ENCODE measurements at regions not wholly inside any gene's neighbourhood (a gene's known extent, or its start where the extent isn't known, plus 50 kb on each side); places are given as distances from the start of the nearest gene placed in this dataset.

DNA sequence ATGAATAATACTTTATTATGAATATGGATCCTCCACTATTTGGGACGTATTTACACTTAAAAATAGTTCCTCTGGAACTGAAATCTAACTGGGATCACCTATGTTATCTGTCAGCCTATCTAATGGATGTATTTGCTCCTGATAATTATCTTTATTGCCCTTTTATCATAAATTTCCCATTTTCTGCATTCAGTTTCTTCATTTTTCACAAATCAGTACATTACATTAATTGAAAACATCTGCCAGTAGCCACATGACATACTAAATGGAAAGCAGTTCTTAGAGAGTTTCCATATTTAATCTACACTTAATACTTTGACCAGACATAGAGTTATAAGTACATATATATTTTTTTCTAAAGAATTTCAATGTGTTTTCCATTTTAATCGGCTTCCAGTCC, 888.8 kb downstream of the SLITRK6 start:
- no peak for DNase-seq (ENCODE audit: low spot score)

DNA sequence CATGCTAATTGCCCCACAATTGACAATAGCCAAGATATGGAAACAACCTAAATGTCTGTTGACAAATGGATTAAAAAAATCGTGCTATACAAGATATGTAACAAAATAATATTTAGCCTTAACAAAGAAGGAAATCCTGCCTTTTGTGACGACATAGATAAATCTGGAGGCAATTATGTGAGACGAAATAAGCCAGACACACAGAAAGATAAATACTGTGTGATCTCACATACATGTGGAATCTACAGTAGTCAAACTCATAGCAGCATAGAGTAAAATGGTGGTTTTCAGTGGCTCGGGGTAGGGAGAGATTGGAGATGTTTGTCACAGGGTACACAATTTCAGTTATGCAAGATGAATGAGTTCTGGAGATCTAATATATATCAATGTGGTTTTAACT, 895.8 kb downstream of the SLITRK6 start:
- DNase-seq (ENCODE audit: low spot score), result no peak

DNA sequence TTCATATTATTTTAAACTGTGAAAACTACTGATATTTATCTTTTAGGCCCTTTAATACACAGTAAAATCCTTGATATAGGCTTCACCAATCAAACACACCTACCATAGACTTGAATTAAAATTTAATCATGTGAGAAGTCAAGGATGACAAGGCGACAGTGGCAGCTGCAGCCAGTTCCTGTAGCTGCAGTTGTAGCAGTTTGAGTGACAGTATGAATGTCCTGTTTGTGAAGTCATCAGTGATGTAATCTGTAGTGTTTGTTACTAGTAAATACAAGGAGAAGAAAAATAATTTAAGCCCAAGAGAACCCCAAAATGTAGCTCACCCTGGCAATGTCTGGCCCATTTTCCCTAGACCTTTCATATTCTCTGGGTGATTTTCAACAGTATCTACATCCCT, 897.0 kb downstream of the SLITRK6 start:
- DNase-seq (ENCODE audit: low spot score), result no peak

DNA sequence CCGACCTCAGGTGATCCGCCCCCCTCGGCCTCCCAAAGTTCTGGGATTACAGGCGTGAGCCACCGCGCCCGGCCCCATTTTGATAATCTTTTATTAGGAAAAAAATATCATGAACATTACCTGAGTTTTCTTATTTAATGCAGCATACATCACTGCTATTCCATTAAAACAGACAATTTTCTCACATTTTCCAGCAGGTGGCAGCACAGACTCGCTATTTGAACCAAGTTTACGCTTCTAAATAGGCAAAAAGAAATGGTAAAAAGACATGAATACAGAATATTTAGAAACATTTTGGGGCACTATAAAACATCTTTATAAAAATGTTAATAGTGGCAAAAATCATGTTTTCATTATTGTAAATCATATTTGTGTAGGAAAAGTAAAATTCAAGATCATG, 903.1 kb downstream of the SLITRK6 start:
- no peak for DNase-seq (ENCODE audit: low spot score)

DNA sequence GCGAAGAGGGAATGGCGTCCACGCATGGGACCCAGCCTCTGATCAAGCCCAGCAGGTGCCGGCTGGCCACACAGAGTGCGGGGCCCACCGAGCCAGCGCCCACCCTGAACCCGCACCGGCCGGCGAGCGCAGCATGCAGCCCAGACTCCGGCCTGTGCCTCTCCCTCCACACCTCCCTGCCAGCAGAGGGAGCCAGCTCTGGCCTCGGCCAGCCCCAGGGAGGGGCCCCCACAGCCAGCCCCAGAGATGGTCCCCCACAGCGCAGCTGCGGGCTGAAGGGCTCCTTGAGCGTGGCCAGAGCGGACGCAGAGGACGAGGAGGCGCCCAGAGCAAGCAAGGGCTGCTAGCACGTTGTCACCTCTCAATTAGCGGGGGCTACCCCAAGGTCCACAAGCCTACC, 904.5 kb downstream of the SLITRK6 start:
- no peak for DNase-seq (ENCODE audit: low spot score)

DNA sequence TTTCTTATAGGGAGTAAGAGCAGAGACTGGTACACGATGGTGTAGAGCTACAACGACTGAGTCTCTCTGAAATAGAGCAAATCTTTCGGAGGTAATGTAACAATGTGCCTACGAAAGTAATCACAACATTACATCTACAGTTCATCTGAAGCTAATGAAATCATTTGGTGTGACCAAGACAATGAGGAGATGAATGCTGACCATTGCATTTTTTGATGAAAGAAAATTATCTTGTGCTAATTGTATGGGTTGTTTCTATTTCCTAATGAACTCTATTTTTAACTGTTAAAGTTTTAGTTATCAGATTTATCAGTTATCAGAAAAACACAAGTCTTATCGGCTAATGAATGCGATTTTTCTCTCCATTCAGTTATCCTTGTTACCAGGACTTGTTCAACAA, 913.4 kb downstream of the SLITRK6 start:
- DNase-seq (ENCODE audit: low spot score), result no peak

DNA sequence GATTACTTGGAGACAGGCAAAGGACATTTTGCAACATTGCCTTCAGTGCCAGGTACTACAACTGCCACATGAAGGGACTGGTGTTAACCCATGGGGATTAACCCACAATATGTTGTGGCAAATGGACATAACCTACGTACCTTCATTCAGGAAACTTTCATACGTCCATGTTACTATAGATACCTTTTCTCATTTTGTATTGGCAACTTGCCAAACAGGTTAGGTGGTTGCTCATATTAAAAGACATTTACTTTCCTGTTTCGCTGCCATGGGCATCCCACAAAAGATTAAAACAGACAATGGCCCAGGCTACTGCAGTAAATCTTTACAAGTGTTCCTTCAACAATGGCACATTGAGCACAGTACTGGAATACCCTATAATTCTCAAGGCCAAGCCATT, 925.3 kb downstream of the SLITRK6 start:
- no peak for DNase-seq (ENCODE audit: low spot score)

DNA sequence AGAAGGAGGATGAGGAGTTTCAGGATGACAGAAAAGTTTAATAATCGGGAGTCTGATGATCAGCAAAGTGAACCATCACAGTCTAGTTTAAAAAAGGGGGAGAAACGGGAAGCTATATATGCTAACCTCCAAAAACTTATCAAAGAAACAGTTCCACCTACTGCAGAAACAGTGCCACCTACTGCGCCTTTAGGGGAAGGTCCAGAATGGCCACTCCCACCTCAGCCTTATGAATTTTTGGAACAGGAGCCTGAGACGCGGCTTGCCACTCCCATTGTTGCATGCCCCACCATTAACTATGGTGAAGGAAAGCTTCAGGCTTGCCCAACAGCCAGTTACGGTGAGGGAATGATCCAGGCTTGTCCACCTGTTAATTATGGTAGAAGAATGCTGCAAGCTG, 929.0 kb downstream of the SLITRK6 start:
- no peak for DNase-seq (ENCODE audit: low spot score)

DNA sequence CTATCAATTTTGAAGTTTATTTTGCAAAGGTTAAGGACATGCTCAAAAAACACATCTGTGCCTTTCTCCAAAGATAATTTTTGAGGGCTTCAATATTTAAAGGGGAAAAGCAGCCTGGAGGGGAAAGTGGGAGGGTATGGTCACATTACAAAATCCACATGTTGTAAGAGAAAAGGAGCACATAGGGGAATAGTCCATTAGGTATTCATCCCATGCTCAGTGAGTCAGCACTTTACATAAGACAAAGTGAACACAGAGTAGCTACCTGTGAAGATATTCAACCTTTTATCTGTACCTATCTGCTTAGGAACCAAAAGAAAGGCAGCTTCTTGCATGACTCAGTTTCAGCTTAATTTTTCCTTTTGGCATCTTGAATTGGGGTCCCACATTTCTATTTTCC, 932.0 kb downstream of the SLITRK6 start:
- DNase-seq (ENCODE audit: low spot score), result no peak

DNA sequence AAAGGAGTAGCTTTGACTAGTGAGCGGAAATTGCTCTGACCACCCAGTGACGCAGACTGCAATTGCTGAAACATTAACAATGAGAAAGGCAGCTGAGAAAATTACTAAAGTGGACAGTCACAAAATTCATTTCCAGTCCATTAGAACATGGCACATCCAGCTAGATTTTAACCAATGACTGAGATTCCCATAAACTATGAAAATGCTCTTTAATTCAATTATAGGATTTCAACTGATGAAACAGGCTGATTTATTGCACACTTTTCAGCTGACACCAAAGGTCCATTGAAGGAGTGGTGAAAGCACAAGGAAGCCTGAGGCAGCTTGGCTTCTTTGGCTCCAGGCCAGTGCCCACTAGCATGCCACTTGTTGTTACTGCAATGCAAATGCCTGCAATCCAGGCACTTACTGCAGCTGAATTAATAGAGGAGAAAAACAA, 933.4 kb downstream of the SLITRK6 start:
- no peak for DNase-seq (ENCODE audit: low spot score)

DNA sequence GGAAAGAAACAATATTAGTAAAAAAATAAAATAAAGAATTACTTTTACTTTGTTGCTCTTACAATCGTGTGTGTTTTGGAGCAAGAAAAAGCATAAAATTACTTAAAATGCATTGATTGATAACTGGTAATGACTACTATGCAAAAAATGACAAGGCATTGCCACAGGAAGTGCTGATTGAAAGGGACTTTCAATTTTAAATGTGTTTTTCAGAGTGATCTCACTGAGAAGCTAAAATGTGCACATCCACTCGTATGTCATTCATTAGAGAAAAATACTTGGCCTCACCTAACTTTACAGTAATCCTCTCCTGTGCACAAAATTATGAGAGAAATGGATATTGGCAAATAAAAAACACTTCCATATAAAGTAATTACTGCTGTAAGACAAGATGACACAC, 934.9 kb downstream of the SLITRK6 start:
- DNase-seq (ENCODE audit: low spot score), result no peak

DNA sequence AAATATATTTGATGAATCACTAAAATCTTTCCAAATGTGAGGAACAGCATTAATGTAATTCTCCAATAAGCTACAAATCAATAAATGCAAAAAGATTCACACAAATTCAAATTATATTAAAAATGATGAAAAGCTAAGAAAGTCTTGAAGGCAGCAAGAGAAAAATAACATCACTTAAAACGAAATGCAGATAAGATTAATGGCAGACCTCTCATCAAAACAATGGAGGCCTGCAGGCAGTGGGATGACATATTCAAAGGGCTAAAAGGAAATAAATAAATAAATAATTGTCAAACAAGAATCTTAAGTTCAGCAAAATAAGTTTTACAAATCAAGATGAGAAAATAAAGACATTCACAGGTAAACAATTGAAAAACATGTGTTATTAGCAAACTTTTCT, 952.1 kb downstream of the SLITRK6 start:
- DNase-seq (ENCODE audit: low spot score), result no peak

DNA sequence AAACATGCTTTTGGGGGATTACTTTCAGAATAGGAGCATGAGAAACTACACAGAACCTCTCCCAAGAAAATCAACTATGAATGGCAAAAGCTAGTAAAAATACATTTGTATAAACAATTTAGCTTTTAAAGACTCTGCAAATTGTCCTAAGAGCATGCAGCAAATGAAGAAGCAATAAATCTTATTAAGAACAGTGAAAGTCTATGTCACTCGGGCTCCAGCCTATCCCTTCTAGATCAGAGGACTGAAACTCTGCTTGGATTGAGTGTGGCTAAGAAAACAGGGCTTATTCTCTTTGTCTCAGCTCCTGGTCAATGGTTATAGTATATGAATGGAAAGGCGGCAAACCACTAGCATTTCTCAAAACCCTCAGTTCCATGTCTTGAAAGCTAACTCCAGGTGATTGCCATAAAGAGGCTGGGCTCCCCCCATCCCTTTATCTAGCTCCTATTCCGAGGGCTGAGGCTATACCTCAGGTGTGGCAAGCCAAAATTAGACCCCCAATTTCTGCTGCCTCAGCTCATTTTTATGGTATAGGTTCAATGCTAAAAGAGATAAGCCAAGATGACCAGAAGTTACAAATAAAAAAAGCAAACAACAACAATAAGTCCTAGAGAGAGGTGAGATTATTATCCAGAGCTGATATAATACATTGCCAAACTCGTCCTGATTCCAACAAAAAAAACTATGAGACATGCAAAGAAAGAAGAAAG, 953.2 kb downstream of the SLITRK6 start:
- no peak for DNase-seq (ENCODE audit: low spot score)

DNA sequence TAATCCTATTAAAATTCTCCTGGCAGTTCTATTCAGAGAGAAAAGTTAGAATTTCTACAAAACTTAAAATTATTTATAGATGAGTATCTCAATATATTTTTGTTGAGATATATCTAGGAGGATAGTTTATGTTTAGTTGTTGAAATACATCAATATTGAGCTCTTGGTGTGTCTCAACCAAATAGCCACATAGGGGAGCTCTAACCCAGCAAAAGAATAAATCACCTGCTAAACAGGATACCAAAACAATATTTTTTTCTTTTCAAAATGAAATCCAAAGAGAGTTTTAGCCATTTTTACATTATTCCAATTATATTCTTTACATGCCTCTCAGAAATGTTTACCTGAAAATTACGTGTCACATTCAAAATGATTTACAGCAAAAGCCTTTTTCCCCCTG, 954.7 kb downstream of the SLITRK6 start:
- DNase-seq (ENCODE audit: low spot score), result no peak

DNA sequence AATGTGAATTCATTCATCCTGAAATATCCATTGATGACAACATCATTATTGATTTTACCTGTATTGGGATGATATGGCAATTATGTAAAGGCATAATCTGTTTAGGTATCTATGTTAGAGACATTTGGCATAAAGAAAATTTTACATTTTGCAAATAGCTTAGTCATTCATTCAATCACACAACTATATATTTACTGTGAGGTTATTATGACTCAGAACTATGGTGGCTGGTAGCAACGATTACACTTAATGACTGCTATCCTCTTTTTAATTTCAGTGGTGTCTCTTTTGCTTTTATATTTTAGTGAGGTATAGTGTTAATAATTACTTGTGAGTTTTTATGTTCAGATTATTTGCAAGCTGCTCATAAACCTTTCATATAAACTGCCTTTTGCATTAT, 955.9 kb downstream of the SLITRK6 start:
- DNase-seq (ENCODE audit: low spot score), result no peak

DNA sequence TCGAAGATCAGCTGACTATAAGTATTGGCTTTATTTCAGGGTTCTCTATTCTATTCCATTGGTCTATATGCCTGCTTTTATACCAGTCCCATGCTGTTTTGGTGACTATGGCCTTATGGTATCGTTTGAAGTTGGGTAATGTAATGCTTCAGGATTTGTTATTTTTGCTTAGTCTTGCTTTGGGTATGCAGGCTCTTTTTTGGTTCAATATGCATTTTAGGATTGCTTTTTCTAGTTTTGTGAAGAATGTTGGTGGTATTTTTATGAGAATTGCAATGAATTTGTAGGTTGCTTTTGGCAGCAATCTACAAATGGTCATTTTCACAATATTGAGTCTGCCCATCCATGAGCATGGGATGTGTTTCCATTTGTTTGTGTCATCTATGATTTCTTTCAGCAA, 951.9 kb upstream of the SLITRK1 start:
- no peak for DNase-seq (ENCODE audit: low spot score)

DNA sequence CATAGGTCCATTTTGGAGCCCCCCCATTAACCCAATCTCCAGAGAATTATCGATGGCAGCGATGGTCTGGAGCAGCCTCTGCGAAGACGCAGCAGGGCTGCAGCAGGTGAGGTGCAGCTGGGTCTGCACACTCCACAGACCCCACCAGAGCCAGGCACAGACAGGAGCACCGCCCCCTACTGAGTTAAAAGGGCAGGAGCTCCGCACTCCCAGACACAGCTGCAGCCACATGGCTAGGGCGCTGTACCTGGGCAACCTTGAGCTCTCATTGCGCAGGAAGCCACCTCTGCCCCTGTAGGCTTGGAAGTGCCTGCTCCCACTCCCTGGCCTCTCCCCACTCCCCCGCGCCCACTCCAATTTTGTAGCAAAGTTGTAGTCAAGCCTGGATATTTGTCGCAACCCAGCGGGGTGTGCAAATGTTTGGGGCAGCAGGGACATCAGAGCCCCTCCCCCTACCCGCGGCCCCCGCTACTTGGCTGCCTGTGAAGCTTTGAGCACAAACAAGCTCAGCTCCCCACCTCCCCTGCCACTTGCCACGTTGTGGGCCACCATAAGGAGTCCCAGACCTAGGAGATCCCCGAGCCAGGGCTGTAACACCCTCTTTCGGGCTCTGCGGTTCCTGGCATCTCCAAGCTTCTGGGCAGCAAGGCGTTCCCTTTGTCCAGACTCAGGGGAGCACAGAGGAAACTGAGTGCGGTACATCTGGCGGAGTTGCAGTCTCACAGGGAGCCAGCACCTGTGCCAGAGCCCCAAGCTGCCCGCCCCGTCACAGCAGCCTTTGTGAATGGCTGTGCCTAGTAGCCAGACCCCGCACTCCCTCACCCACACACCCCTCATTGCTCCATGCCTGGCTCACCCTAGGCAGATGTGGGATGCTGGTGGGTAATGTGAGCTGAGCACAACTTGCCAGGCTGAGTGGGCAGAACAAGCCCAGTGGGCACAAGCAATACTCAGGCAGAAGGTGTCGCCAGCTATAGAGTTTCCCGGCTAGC, 949.7 kb upstream of the SLITRK1 start:
- DNase-seq (ENCODE audit: low spot score), result no peak

DNA sequence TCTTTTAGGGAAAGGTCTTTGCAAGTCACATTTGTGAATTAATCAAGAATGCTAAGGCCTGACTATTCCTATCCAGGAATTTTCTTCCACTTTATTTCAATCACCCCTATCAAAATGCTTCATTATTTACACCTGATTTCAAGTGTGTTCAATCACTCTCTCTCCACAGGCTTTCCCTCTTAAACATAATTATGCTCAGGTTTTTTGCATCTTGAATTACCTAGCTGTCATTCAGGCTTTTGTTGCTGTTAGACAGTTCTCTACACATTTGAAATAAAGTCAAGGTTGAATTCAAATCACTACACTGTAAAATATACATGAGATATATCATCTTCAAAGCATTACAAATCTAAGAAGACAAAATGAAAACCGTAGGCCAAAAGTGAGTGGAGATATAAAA, 941.3 kb upstream of the SLITRK1 start:
- DNase-seq (ENCODE audit: low spot score), result no peak

DNA sequence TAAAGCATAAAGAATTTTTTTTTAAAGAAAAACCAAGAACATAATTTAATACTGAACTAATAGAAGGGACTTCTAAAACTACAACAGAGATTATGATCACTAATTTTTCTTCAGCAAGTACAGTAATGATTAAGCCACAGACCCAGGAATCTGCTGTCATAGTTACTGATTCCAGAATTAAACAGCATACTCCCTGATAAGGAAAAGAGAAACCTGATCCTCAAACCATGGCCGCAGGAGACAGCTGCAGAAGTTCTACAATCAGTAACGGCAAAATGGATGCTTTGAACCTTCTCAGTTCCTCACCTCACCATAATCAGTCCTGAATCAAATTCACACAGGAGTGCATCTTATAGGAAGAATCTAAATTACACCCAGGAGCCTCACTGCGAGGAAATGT, 939.0 kb upstream of the SLITRK1 start:
- DNase-seq (ENCODE audit: low spot score), result no peak

DNA sequence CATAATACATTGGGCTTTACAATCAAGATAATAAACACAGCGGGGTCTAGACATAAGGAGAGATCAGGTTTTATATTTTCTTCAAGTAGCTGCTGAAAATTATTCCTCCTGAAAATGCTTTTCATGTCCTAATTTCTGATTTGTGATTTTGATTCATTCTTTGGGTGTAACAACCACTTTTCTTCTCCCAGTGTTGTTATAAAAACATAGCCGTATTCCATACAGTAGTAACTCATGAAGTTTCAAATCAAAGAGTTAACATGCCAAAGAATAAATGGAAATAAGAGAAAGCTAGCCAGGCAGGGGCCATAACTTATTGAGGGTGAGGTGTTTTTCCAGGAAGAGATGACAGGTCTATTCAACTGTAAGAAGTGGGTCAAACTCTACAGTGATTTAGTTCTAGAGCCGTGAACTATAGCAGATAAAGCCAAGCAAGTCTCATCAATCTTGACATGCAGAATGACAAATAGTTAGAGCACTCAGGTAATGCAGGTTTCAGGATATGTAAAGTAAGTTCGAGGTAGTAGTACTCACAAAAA, 934.4 kb upstream of the SLITRK1 start:
- no peak for DNase-seq (ENCODE audit: low spot score)

DNA sequence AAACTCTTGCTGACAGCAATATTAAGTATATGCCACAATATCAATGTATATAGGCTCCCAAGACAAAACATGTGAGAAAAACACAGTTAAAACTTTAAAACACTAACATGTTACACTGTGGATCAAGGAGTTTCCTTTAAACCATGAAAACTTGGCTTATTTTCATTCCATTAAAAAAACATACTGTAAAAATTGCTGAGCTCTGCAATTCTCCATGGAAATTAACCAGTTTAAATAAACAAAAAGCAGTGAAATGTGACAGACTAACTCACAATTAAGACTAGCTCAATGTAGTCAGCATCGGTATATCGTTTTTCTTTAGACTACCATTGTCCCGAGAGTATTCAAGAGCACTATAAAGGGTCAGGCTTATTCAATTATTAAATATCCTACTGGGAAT, 930.5 kb upstream of the SLITRK1 start:
- DNase-seq (ENCODE audit: low spot score), result no peak

DNA sequence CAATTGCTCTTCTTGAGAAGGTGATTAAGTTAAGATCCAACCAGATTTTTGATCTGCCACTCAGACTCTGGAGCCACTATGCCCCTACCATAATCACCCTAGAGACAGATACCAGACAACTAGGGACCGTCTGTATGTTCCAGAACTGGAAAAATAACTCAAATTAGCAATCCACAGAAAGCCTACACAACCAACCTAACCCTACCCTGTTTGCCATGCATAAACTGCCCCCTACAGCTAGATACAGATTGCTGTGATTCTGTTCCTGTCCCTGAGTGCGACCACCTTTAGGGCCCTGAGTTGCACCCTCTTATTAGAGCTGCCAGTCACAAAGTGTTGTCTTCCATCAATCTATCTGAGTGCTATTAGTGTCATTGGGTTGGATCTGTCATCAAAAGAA, 929.8 kb upstream of the SLITRK1 start:
- no peak for DNase-seq (ENCODE audit: low spot score)
